ENCODE measurements at regions not wholly inside any gene's neighbourhood (a gene's known extent, or its start where the extent isn't known, plus 50 kb on each side); places are given as distances from the start of the nearest gene placed in this dataset.

DNA sequence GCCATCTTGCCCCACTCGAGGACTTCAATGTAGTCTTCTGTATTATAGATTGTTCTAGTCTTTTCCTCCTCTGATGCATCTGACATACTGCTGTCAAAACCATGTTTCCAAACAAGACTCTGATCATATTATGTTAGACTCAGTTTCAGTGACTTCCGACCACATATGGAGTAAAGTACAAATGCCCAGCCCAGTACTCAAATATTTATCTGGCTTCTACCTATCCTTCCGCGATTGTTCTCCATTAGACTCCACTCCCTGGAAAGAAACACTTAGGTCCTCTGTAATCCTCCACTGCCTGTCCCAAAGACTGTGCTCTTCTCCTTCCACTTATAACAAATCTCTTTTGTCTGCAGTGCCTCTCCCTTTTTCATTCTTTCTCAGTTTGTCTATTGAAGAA lies 439.5 kb downstream of the EFNB2 start:
- no peaks in the 10 kb centered on the region for H3K9me3 Mint-ChIP-seq
- no peaks in the 10 kb centered on the region for H3K27me3 Mint-ChIP-seq (ENCODE audit: low read depth)
- no peak for DNase-seq (ENCODE audit: low spot score in 2 of 2, unreplicated experiment in 2 of 2)
- no peak overlapping the region for H3K4me3 Mint-ChIP-seq
- H3K36me3 Mint-ChIP-seq: no peaks in the 10 kb centered on the region
- H3K27ac Mint-ChIP-seq: no peak overlapping the region
- H3K4me1 Mint-ChIP-seq: peaks cover 24% of the 10 kb centered on the region
- TF ChIP-seq, protein P1, sequence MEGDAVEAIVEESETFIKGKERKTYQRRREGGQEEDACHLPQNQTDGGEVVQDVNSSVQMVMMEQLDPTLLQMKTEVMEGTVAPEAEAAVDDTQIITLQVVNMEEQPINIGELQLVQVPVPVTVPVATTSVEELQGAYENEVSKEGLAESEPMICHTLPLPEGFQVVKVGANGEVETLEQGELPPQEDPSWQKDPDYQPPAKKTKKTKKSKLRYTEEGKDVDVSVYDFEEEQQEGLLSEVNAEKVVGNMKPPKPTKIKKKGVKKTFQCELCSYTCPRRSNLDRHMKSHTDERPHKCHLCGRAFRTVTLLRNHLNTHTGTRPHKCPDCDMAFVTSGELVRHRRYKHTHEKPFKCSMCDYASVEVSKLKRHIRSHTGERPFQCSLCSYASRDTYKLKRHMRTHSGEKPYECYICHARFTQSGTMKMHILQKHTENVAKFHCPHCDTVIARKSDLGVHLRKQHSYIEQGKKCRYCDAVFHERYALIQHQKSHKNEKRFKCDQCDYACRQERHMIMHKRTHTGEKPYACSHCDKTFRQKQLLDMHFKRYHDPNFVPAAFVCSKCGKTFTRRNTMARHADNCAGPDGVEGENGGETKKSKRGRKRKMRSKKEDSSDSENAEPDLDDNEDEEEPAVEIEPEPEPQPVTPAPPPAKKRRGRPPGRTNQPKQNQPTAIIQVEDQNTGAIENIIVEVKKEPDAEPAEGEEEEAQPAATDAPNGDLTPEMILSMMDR (IDR thresholded peaks at IDR 0.05; ENCODE audit: unreplicated experiment): no peak

DNA sequence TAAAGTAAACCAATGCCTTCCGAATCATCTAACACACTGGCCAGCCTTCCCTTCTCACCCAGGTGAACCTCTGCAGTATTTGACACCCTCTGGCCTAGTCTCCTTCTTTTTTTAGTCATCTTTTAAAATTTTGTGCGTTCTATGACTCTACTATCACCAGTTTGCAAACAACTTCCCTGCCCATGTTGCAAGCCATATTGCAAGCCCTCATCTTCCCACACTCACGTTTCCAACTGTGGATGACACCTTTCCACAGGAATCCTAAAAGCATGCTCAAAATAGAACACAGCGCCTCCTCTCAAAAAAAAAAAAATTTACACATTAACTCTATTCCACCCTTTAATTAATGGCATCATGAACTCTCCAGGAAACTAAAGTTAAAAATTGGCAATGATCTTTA lies 440.1 kb downstream of the EFNB2 start:
- peaks cover 19% of the 10 kb centered on the region for H3K4me1 Mint-ChIP-seq
- no peaks in the 10 kb centered on the region for H3K36me3 Mint-ChIP-seq
- H3K4me3 Mint-ChIP-seq: no peak overlapping the region
- no peak for DNase-seq (ENCODE audit: low spot score in 2 of 2, unreplicated experiment in 2 of 2)
- no peaks in the 10 kb centered on the region for H3K27me3 Mint-ChIP-seq (ENCODE audit: low read depth)
- TF ChIP-seq, protein P1 (IDR thresholded peaks at IDR 0.05; ENCODE audit: unreplicated experiment): no peak
- no peaks in the 10 kb centered on the region for H3K9me3 Mint-ChIP-seq
- no peak overlapping the region for H3K27ac Mint-ChIP-seq

DNA sequence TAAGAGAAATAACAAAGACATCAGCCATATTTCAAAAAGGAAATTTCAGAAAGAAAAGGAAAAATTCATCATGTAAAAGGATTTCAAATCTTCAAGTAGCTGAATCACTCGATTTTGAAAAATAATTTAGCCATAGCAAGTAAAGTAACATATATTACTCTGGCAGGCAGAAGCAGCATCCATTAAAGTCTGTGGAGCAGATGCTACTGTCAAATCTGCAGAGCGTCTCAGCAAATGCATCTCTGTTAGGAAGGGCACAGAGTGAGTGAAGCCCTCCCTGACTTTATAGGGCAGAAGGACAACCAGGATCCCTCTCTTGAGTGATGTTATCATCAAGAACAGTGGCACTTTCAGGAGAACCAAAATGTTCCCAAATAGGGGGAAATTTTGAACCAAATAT lies 445.5 kb downstream of the EFNB2 start:
- Mint-ChIP-seq H3K27me3 (ENCODE audit: low read depth) (no peaks in the 10 kb centered on the region), H3K36me3 (no peaks in the 10 kb centered on the region), H3K27ac (no peak overlapping the region), H3K4me1 (no peaks in the 10 kb centered on the region), H3K9me3 (no peaks in the 10 kb centered on the region), H3K4me3 (no peak overlapping the region)
- no peak for DNase-seq (ENCODE audit: low spot score in 2 of 2, unreplicated experiment in 2 of 2)
- TF ChIP-seq, protein P1 (IDR thresholded peaks at IDR 0.05; ENCODE audit: unreplicated experiment): no peak

DNA sequence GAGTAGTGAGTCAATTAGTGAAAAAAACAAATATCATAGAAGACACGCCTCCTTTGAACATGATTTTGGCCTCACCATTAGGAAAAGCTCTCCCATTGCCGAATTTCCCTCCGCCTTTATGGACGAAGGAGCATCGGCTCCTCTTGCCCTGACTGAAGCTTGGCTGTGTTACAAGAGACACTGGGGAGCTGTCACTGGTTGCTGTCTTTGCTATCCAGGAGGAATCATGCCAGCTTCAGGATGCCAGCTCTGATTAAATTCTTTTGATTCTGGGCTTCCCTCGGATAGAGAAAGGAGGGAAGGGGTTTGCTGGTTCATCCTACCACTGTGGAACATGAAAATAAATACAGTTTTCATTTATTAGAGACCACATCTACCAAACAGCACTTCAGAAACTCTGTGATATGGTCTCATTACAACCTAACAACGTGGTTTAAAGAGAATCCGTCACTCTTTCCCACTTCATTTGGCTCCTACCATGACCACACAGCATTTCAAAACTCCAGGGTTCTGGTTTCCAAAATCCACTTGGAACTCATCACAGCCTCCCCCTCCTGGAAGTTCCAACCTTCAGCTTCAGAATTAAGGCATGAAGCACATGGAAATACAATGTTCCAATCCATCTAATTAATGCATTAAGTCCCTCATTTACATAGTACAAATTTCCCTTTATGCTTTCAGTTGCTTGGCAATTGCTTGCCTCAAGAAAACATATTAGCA lies 446.0 kb downstream of the EFNB2 start:
- no peak overlapping the region for H3K4me3 Mint-ChIP-seq
- TF ChIP-seq, protein P1 (IDR thresholded peaks at IDR 0.05; ENCODE audit: unreplicated experiment): no peak
- no peaks in the 10 kb centered on the region for H3K4me1 Mint-ChIP-seq
- H3K9me3 Mint-ChIP-seq: no peaks in the 10 kb centered on the region
- H3K36me3 Mint-ChIP-seq: no peaks in the 10 kb centered on the region
- no peak overlapping the region for H3K27ac Mint-ChIP-seq
- DNase-seq (ENCODE audit: low spot score in 2 of 2, unreplicated experiment in 2 of 2): no peak
- H3K27me3 Mint-ChIP-seq (ENCODE audit: low read depth): no peaks in the 10 kb centered on the region

DNA sequence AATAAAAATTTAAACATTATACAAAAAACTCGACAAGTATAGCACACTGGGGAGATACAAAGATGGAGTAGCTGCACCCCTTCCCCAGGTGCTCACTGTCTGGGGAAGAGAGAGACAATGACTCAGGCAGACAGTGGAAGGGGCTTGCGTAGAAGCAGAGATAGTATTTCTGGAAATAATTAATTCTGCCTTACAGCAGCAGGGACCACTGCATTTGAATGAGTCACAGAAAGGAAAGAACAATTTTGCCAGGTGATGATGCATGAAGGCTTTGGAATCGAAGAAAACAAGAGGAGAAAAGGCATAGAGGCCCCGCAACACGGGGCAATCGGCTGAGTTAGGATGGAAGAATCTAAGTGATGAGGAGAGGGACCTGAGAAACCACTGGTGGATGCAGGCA lies 447.4 kb downstream of the EFNB2 start:
- no peaks in the 10 kb centered on the region for H3K36me3 Mint-ChIP-seq
- TF ChIP-seq, protein P1 (IDR thresholded peaks at IDR 0.05; ENCODE audit: unreplicated experiment): no peak
- no peaks in the 10 kb centered on the region for H3K4me1 Mint-ChIP-seq
- no peak overlapping the region for H3K27ac Mint-ChIP-seq
- H3K4me3 Mint-ChIP-seq: no peak overlapping the region
- no peaks in the 10 kb centered on the region for H3K9me3 Mint-ChIP-seq
- DNase-seq (ENCODE audit: low spot score in 2 of 2, unreplicated experiment in 2 of 2): no peak
- no peaks in the 10 kb centered on the region for H3K27me3 Mint-ChIP-seq (ENCODE audit: low read depth)

DNA sequence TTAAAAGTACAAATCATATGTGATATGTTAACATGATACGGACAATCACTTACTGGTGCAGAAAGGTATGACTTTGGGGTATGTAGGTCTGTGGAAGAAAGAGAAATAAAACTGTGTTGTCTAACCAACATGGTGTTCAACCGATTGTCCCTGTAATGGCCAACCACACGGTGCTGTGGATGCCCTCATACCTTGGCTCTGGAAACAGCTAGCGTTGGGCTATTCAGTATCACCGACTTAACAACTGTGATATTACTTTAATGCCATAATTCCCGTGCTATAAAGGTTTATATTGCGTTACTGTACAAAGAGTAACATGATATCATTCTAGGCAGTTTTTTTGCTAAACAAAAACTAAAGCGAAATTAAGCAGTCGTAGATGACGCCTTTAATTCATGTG lies 448.3 kb downstream of the EFNB2 start:
- DNase-seq (ENCODE audit: low spot score in 2 of 2, unreplicated experiment in 2 of 2): no peak

More for the DNA sequence above, 448.3 kb downstream of the EFNB2 start:
- no peaks in the 10 kb centered on the region for H3K9me3 Mint-ChIP-seq
- H3K4me1 Mint-ChIP-seq: no peaks in the 10 kb centered on the region
- H3K27ac Mint-ChIP-seq: no peak overlapping the region
- no peaks in the 10 kb centered on the region for H3K27me3 Mint-ChIP-seq (ENCODE audit: low read depth)
- no peak overlapping the region for H3K4me3 Mint-ChIP-seq
- no peaks in the 10 kb centered on the region for H3K36me3 Mint-ChIP-seq
- TF ChIP-seq, protein P1 (IDR thresholded peaks at IDR 0.05; ENCODE audit: unreplicated experiment): no peak
